GM12878 (cell line): ENCODE measurements at regions not wholly inside any gene's neighbourhood (a gene's known extent, or its start where the extent isn't known, plus 50 kb on each side); places are given as distances from the start of the nearest gene placed in this dataset.

Source experiments
- ATAC-seq: fragments of 200-7000 bp; cut with Tn5 transposase; 3 replicates; pipeline ENCODE4 v1.9.1; 2020; ENCODE audit warnings: mild to moderate bottlenecking, moderate library complexity
- BruUV-seq: library from RNA; stranded (reverse); fragments of 400-500 nt; replicated peaks from 2 replicates; lab custom pipeline; 2021; lab: Mats Ljungman, UMichigan
- CTCF ChIA-PET: fragments of 300-600 bp; sonication (Branson Sonifier 250); formaldehyde crosslinking; extraction: SDS; loops from one replicate; lab custom pipeline; 2021; ENCODE audit warnings: inconsistent platforms; lab: Yijun Ruan, JAX
- POLR2A ChIA-PET: fragments of 350-600 bp; formaldehyde crosslinking; extraction: SDS; loops from one replicate; lab custom pipeline; 2021; ENCODE audit warnings: inconsistent platforms; lab: Charles Lee
- RAD21 ChIA-PET: fragments of 300-600 bp; sonication (Branson Sonifier 250); formaldehyde crosslinking; loops from one replicate; lab custom pipeline; 2023; ENCODE audit warnings: antibody characterized with exemption; ENCODE audit not compliant: unreplicated experiment; lab: Charles Lee
- SMC1A ChIA-PET: fragments of 300-600 bp; sonication (Branson Sonifier 250); formaldehyde crosslinking; loops from one replicate; lab custom pipeline; 2023; ENCODE audit not compliant: unreplicated experiment, uncharacterized antibody; lab: Charles Lee
- DNase-seq: peaks from one replicate; pipeline ENCODE4 v3.0.0-alpha.2; 2011; ENCODE audit warnings: low read depth, low spot score
- FAIRE-seq: peaks from 3 replicates; lab custom pipeline; 2011; peaks lifted over from hg19 to GRCh38; lab: Jason Lieb, UNC
- H2AFZ ChIP-seq: 2 replicates; pipeline ENCODE4 v1.6.0; 2011; ENCODE audit warnings: low read depth, low read length, control low read depth; ENCODE audit not compliant: control insufficient read depth
- H3K27ac ChIP-seq: 2 replicates; pipeline ENCODE4 v1.5.1; 2011; ENCODE audit warnings: control low read depth; ENCODE audit not compliant: control insufficient read depth, insufficient read depth
- H3K27me3 ChIP-seq, 2 experiments: replicated peaks in 1 of 2; 2 replicates each; pipeline versions ENCODE4 v1.6.0 to v1.6.1; 2011; ENCODE audit warnings: low read length in 1 of 2; ENCODE audit not compliant: control insufficient read depth in 2 of 2, insufficient read depth in 2 of 2
- H3K36me3 ChIP-seq, 2 experiments: 2 replicates each; pipeline ENCODE4 v1.5.1; 2011; ENCODE audit warnings: low read length in 1 of 2; ENCODE audit not compliant: control insufficient read depth in 2 of 2, insufficient read depth in 2 of 2
- H3K4me1 ChIP-seq: 2 replicates; pipeline ENCODE4 v1.6.1; 2011; ENCODE audit warnings: mild to moderate bottlenecking, low read length, moderate library complexity, mixed read lengths; ENCODE audit not compliant: control insufficient read depth, insufficient read depth
- H3K4me2 ChIP-seq: 2 replicates; pipeline ENCODE4 v1.6.0; 2011; ENCODE audit warnings: control low read depth; ENCODE audit not compliant: control insufficient read depth, insufficient read depth
- H3K4me3 ChIP-seq: fragments of 200-600 bp; sonication (generic); 2 replicates; pipeline ENCODE4 v1.5.1; 2016
- H3K79me2 ChIP-seq: 2 replicates; pipeline ENCODE4 v1.6.0; 2011; ENCODE audit warnings: low read length; ENCODE audit not compliant: control insufficient read depth, insufficient read depth
- H3K9ac ChIP-seq: 2 replicates; pipeline ENCODE4 v1.8.0; 2011; ENCODE audit warnings: low read length, control low read depth, mixed read lengths; ENCODE audit not compliant: control insufficient read depth, insufficient read depth
- H3K9me3 ChIP-seq: replicated peaks from 3 replicates; pipeline ENCODE4 v1.5.1; 2011; ENCODE audit warnings: mild to moderate bottlenecking, low read length; ENCODE audit not compliant: control insufficient read depth, insufficient read depth
- H4K20me1 ChIP-seq: 2 replicates; pipeline ENCODE4 v1.6.0; 2011; ENCODE audit not compliant: control insufficient read depth, insufficient read depth
- ATF3 ChIP-seq: IDR thresholded peaks from 2 replicates; pipeline ENCODE4 v1.6.1; 2011; ENCODE audit warnings: low read depth, mild to moderate bottlenecking, low read length, moderate library complexity, borderline replicate concordance; ENCODE audit errors: extremely low read depth
- CBX5 ChIP-seq: sonication (generic); IDR thresholded peaks from 2 replicates; pipeline ENCODE4 v1.6.1; 2016; ENCODE audit warnings: low read depth, moderate library complexity, mild to moderate bottlenecking, inconsistent platforms
- CHD2 ChIP-seq: IDR thresholded peaks from 2 replicates; pipeline ENCODE4 v1.6.1; 2011; ENCODE audit warnings: low read depth, low read length, improper control_type of control experiment, borderline replicate concordance
- CHD4 ChIP-seq: fragments of 200-600 bp; sonication (generic); IDR thresholded peaks from 2 replicates; pipeline ENCODE4 v1.6.1; 2016; ENCODE audit warnings: mild to moderate bottlenecking
- CREM ChIP-seq: IDR thresholded peaks from 2 replicates; pipeline ENCODE4 v1.6.1; 2014; ENCODE audit warnings: antibody characterized with exemption, low read depth
- EED ChIP-seq: sonication (generic); IDR thresholded peaks from 2 replicates; pipeline ENCODE4 v1.6.1; 2016; ENCODE audit warnings: antibody characterized with exemption, low read depth
- ESRRA ChIP-seq: IDR thresholded peaks from 2 replicates; pipeline ENCODE4 v1.6.1; 2012; ENCODE audit warnings: mild to moderate bottlenecking, low read length, improper control_type of control experiment
- FOS ChIP-seq: IDR thresholded peaks from 3 replicates; pipeline ENCODE4 v1.6.1; 2011; ENCODE audit warnings: borderline replicate concordance; ENCODE audit not compliant: insufficient read length; ENCODE audit errors: extremely low read depth
- IKZF1 ChIP-seq: fragments of 450-650 bp; conservative IDR thresholded peaks from 2 replicates; pipeline ENCODE4 v1.6.1; 2017; ENCODE audit warnings: antibody characterized with exemption, mild to moderate bottlenecking
- IKZF2 ChIP-seq, 2 experiments: fragments of 450-650 bp; IDR thresholded peaks; 2 replicates each; pipeline ENCODE4 v1.6.1; 2017; ENCODE audit warnings: mild to moderate bottlenecking in 2 of 2, moderate library complexity in 2 of 2
- JUND ChIP-seq: IDR thresholded peaks from 2 replicates; pipeline ENCODE4 v1.6.1; 2012; ENCODE audit warnings: low read depth, mild to moderate bottlenecking, low read length, improper control_type of control experiment, moderate library complexity
- NKRF ChIP-seq: fragments of 450-650 bp; conservative IDR thresholded peaks from 2 replicates; pipeline ENCODE4 v1.6.1; 2017; ENCODE audit warnings: mild to moderate bottlenecking, moderate library complexity
- RAD21 ChIP-seq: IDR thresholded peaks from 2 replicates; pipeline ENCODE4 v1.6.1; 2011; ENCODE audit warnings: mild to moderate bottlenecking, low read depth, low read length, moderate library complexity; ENCODE audit not compliant: insufficient read depth
- RB1 ChIP-seq: fragments of 450-650 bp; formaldehyde crosslinking; IDR thresholded peaks from 2 replicates; pipeline ENCODE4 v1.6.1; 2017; ENCODE audit warnings: mild to moderate bottlenecking, borderline replicate concordance
- REST ChIP-seq: IDR thresholded peaks from 2 replicates; pipeline ENCODE4 v1.6.1; 2012; ENCODE audit warnings: mild to moderate bottlenecking, low read depth, low read length
- SPI1 ChIP-seq: IDR thresholded peaks from 2 replicates; pipeline ENCODE4 v1.6.1; 2011; ENCODE audit warnings: low read depth, mild to moderate bottlenecking, low read length, moderate library complexity, borderline replicate concordance; ENCODE audit not compliant: insufficient read depth
- SREBF1 ChIP-seq: IDR thresholded peaks from 2 replicates; pipeline ENCODE4 v1.6.1; 2012; ENCODE audit warnings: mild to moderate bottlenecking, low read length
- SUPT20H ChIP-seq: IDR thresholded peaks from 2 replicates; pipeline ENCODE4 v1.6.1; 2011; ENCODE audit warnings: low read depth, mild to moderate bottlenecking, low read length, moderate library complexity, borderline replicate concordance; ENCODE audit not compliant: control insufficient read depth
- TCF3 ChIP-seq: IDR thresholded peaks from 2 replicates; pipeline ENCODE4 v1.6.1; 2012; ENCODE audit warnings: low read depth, mild to moderate bottlenecking, low read length, borderline replicate concordance; ENCODE audit not compliant: insufficient read depth
- TCF7 ChIP-seq: IDR thresholded peaks from 2 replicates; pipeline ENCODE4 v1.6.1; 2014; ENCODE audit warnings: antibody characterized with exemption, borderline replicate concordance
- WGBS: methylation state at CpG from one replicate; pipeline ENCODE4 v1.1.6; 2016; ENCODE audit warnings: low lambda C conversion rate; ENCODE audit not compliant: insufficient replicate concordance, insufficient coverage; ENCODE audit errors: missing lambda C conversion rate; 5-methylcytosine and 5-hydroxymethylcytosine counted together
- in situ Hi-C: fragments of 300-500 bp; cut with MboI; formaldehyde crosslinking; loops from 9 replicates; pipeline ENCODE4 v1.14.3; 2018; ENCODE audit warnings: mixed read lengths
- intact Hi-C: fragments of 100-400 bp; cut with micrococcal nuclease; formaldehyde crosslinking; loops from one replicate; pipeline ENCODE4 v1.14.2; 2022; ENCODE audit not compliant: unreplicated experiment

GRCh38 chr2:220432645-220433044 lies 805.2 kb downstream of the SLC4A3 start:
- Histone ChIP-seq H3K4me2 (no peak overlapping the region; the same call in 1 of the 2 replicates), H4K20me1 (no peaks in the 10 kb centered on the region), H3K36me3 (no peaks in the 10 kb centered on the region), H3K79me2 (no peaks in the 10 kb centered on the region), H3K27ac (no peak overlapping the region), H3K4me1 (0 out of 2 replicates have a peak, but pooled peaks cover 3% of the 10 kb centered on the region), H3K4me3 (no peak overlapping the region), H3K9me3 (no peaks in the 10 kb centered on the region), H3K9ac (no peak overlapping the region), H2AFZ (no peak overlapping the region), H3K27me3 (no peaks in the 10 kb centered on the region)
- ChIA-PET SMC1A (no interaction called here), RAD21 (no interaction called here), CTCF (no interaction called here), POLR2A (no interaction called here)
- DNase-seq, result peak; percentile 2
- WGBS, result 23% methylated on average over 2 of the region's 2 CpGs
- in situ Hi-C loops (no loop called here), intact Hi-C loops (no loop called here)
- no peak for FAIRE-seq
- ATAC-seq, result peak; percentile 88
- no TSS peak for BruUV-seq
- TF ChIP-seq REST (no peak), FOS (no peak), RAD21 (no peak), SREBF1 (no peak), TCF3 (no peak), SPI1 (peak; percentile 46; the same call in 1 of the 2 replicates), RB1 (no peak), IKZF1 (0 out of 2 replicates have a peak, but pooled peaks have one; percentile 23), IKZF2 (IDR thresholded peaks at IDR 0.05) (peak in 1 of 2 experiments; percentile 46; a peak in 1 of 4 replicates), JUND (no peak), SUPT20H (no peak), CREM (no peak), CBX5 (no peak), TCF7 (no peak), NKRF (no peak), CHD2 (no peak), ATF3 (no peak), CHD4 (no peak), ESRRA (no peak), EED (0 out of 2 replicates have a peak, but pooled peaks have one; percentile 15)
